GM21825 (cell line): ENCODE measurements at regions not wholly inside any gene's neighbourhood (a gene's known extent, or its start where the extent isn't known, plus 50 kb on each side); places are given as distances from the start of the nearest gene placed in this dataset.

Source experiments
- ATAC-seq: cut with Tn5 transposase; IDR thresholded peaks from one replicate; pipeline ENCODE4 v1.9.1; 2021; ENCODE audit warnings: mild to moderate bottlenecking, moderate library complexity; ENCODE audit not compliant: unreplicated experiment

DNA sequence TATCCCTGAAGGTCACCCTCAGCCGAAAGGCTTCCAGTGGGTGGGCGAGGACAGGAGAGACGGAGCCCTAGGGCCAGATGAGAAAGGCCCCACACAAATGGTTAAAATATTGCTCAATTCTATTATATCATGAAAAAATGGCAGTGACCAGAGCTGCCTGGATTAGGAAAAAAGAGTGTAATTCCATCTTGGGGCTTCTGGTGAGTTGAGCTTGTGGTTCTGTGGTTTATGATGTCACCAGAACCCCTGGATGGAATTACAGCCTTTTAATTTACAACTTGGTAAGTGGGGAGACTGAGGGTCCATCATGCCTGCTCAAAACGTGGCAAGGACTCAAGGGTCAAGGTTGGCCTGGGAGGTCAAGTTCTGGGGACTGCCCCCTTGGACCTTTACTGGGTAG, 55.5 kb upstream of the STC2 start:
- no peak for ATAC-seq

DNA sequence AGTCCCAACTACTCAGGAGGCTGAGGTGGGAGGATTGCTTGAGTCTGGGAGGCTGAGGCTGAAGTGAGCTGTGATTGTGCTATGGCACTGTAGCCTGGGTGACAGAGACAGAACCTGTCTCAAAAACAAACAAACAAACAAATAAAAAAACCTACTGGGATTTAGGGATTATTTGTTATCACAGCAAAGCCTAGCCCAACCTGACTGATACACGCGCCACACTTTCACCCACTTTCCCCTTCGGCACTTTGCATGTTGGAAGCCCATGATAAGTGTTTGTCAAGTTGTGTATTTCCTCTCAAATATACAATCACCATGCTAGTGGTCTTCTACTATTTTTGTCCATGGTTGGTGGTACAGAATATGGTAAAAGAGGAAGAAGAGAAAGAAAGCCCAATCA, 50.5 kb upstream of the STC2 start:
- ATAC-seq: no peak
